ENCODE measurements at regions not wholly inside any gene's neighbourhood (a gene's known extent, or its start where the extent isn't known, plus 50 kb on each side); places are given as distances from the start of the nearest gene placed in this dataset.

- TF ChIP-seq CTCF (conservative IDR thresholded peaks at IDR 0.05; ENCODE audit: low read depth, low read length), result no peak
- TF ChIP-seq USF2 (IDR thresholded peaks at IDR 0.05; ENCODE audit: low read depth, low read length), result no peak
- no peak for TF ChIP-seq NFE2L2 (IDR thresholded peaks at IDR 0.05; ENCODE audit: low read depth, low read length)
- no peak for TF ChIP-seq MXI1 (IDR thresholded peaks at IDR 0.05; ENCODE audit: borderline replicate concordance, low read depth, low read length)
- TF ChIP-seq POLR2A (IDR thresholded peaks at IDR 0.05; ENCODE audit: low read depth, low read length), result no peak
- TF ChIP-seq RAD21 (IDR thresholded peaks at IDR 0.05; ENCODE audit: low read length), result no peak
- TF ChIP-seq BHLHE40 (IDR thresholded peaks at IDR 0.05; ENCODE audit: low read depth, low read length), result no peak
- TF ChIP-seq MAFK (IDR thresholded peaks at IDR 0.05; ENCODE audit: low read depth, low read length), result no peak
- TF ChIP-seq CEBPB (IDR thresholded peaks at IDR 0.05; ENCODE audit: low read depth, low read length), result no peak
- no peak for TF ChIP-seq RCOR1 (IDR thresholded peaks at IDR 0.05; ENCODE audit: insufficient replicate concordance, low read length)
- no peak for TF ChIP-seq CHD1 (IDR thresholded peaks at IDR 0.05; ENCODE audit: low read depth, low read length)
- no peak for TF ChIP-seq RFX5 (IDR thresholded peaks at IDR 0.05; ENCODE audit: low read depth, low read length)
Measured at GRCh38 chr2:65794994-65795393, 362.6 kb upstream of the SPRED2 start.

All from IMR-90 (cell line).